ENCODE measurements at regions not wholly inside any gene's neighbourhood (a gene's known extent, or its start where the extent isn't known, plus 50 kb on each side); places are given as distances from the start of the nearest gene placed in this dataset.
"Not testable (repeated sequence)": the region's sequence is repeated elsewhere in the genome, so short reads cannot be mapped to it uniquely, and the experiment has no call there.

- DNase-seq, result no peak
Observed at GRCh38 chr2:195570329-195570728, 86.7 kb upstream of the SLC39A10 start.

- no peak for DNase-seq
Observed at GRCh38 chr2:195569255-195569654, 87.8 kb upstream of the SLC39A10 start.

- DNase-seq, result not testable (repeated sequence)
Observed at GRCh38 chr2:195564625-195565135, 92.3 kb upstream of the SLC39A10 start.

- peak; percentile 87 for DNase-seq
Observed at GRCh38 chr2:195563857-195564512, 93.0 kb upstream of the SLC39A10 start.

GRCh38 chr2:195562570-195563566 is 94.2 kb upstream of the SLC39A10 start:
- DNase-seq, result no peak

GRCh38 chr2:195561116-195561921 is 95.7 kb upstream of the SLC39A10 start:
- peak; percentile 97 for DNase-seq

GRCh38 chr2:195560209-195560895 is 96.7 kb upstream of the SLC39A10 start:
- DNase-seq, result no peak

- peak; percentile 96 for DNase-seq
Observed at GRCh38 chr2:195559431-195559914, 97.6 kb upstream of the SLC39A10 start.

GRCh38 chr2:195555971-195556370 is 101.1 kb upstream of the SLC39A10 start:
- no peak for DNase-seq

GRCh38 chr2:195552581-195552980 is 104.4 kb upstream of the SLC39A10 start:
- no peak for DNase-seq

- DNase-seq, result no peak
Observed at GRCh38 chr2:195548198-195548940, 108.7 kb upstream of the SLC39A10 start.

GRCh38 chr2:195547268-195547840 is 109.7 kb upstream of the SLC39A10 start:
- DNase-seq, result not testable (repeated sequence)

GRCh38 chr2:195545811-195546210 is 111.2 kb upstream of the SLC39A10 start:
- no peak for DNase-seq

- DNase-seq, result peak; percentile 30
Observed at GRCh38 chr2:195543902-195544894, 112.8 kb upstream of the SLC39A10 start.

- no peak for DNase-seq
Observed at GRCh38 chr2:195543063-195543462, 114.0 kb upstream of the SLC39A10 start.

GRCh38 chr2:195542067-195542466 is 115.0 kb upstream of the SLC39A10 start:
- DNase-seq, result no peak

GRCh38 chr2:195538937-195539336 is 118.1 kb upstream of the SLC39A10 start:
- DNase-seq, result no peak

GRCh38 chr2:195537811-195538210 is 119.2 kb upstream of the SLC39A10 start:
- DNase-seq, result no peak

- no peak for DNase-seq
Observed at GRCh38 chr2:195536906-195537305, 120.1 kb upstream of the SLC39A10 start.
